NOMO-1 (cell line): ENCODE measurements at regions not wholly inside any gene's neighbourhood (a gene's known extent, or its start where the extent isn't known, plus 50 kb on each side); places are given as distances from the start of the nearest gene placed in this dataset.

Experiments
- DNase-seq, 2 experiments: peaks; one replicate each; lab custom pipeline; 2025; ENCODE audit not compliant: unreplicated experiment in 2 of 2; lab: John Stamatoyannopoulos, UW

DNA sequence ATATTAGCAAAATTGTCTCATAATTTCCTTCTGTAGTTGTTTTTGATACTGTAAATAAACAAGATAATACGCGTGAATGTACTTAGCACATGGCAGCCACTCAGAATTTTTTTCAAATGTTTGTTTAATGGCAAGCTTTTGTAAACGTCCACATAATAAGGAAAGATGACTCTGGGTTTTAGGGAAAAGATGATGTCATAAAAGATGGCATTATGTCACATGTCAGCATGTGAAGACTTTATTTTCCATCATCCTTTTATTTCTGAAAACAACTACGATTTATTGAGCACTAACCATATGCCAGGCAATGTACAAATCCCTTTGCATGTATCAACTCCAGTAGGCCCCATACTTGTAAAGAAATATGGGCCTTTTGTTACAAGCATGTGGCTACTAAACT, 139.9 kb downstream of the C11orf91 start:
- DNase-seq, result no peak

GRCh38 chr11:33559567-33559966, 141.1 kb downstream of the C11orf91 start:
- DNase-seq, result no peak

GRCh38 chr11:33558097-33558496, 142.5 kb downstream of the C11orf91 start:
- no peak for DNase-seq

GRCh38 chr11:33557201-33557600, 143.4 kb downstream of the C11orf91 start:
- DNase-seq, result no peak

DNA sequence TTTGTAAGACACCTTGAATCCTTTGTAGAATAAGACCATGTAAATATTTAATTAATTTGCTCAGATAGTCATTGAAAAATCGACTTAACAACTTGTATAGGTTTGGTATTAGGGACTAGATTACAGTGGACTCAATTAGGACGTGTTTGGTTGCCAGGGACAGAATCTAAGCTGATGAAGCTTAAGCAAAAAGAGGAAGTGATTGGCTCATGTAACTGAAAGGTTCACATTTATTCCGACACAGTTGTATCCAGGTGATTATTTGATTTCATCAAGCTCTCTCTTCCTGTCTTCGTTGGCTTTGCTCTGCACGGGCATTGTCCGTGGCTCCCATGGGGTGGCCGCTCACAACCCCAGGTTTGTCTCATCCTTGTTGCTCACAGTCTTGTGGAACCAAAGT, 146.4 kb downstream of the C11orf91 start:
- peak in 1 of 2 experiments; percentile 3 for DNase-seq

GRCh38 chr11:33553486-33553885, 147.1 kb downstream of the C11orf91 start:
- DNase-seq, result no peak

- no peak for DNase-seq
Measured at GRCh38 chr11:33552756-33553155, 147.9 kb downstream of the C11orf91 start.

DNA sequence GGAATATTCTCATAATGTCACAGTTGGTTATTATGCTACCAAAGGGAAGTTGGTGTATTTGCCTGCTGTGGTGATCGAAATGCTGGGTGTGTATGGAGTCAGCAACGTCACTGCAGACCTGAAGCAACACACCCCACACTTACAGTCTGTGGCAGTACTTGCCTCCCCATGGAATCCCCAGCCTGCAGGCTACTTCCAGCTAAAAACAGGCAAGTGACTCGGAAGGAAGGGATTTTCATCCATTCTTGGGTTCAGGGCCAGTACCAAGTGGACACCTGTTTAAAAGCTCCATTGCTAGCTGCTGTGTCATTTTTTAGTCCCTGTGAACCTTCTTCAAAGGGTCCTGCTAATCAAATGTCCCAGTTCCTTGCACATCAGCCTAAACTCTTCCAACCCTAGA, 149.6 kb downstream of the C11orf91 start:
- no peak for DNase-seq

DNA sequence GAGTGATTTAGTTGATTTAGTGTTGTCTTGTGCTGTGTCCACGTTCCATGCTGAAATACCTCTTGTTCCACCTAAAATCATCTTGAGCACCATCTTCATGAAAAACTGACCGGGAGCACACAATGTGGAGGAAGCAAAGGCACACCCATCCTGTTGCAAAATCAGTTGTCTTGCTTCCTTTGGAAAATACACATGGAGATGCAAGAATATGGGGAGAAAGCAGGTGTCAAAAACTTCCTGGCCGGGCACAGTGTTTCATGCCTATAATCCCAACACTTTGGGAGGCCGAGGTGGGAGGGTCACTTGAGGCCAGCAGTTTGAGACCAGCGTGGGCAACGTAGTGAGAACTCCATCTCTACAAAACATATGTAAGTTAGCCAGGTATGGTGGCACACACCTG, 151.1 kb downstream of the C11orf91 start:
- no peak for DNase-seq

DNA sequence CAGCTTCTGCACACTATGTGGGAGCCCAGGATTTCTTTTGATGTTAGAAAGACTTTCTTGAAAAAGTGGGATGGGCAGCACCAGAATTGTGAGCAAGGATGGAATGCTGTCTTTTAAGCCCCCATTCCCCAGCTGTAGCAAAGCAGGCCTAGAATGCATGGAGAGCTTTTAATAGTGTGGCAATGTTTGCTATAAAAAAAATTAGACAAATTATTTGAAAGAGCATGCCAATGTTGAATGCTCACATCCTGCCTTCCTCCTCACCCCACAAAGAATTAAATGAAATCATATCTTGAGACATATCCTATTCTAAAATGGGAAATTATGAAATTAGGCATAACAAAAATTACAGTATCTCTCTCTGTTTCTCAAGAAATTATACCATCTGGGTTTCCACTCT, 154.7 kb downstream of the C11orf91 start:
- DNase-seq, result no peak

- no peak for DNase-seq
Measured at GRCh38 chr11:33544593-33545373, 155.8 kb downstream of the C11orf91 start.

GRCh38 chr11:33543823-33544222, 156.8 kb downstream of the C11orf91 start:
- no peak for DNase-seq

DNA sequence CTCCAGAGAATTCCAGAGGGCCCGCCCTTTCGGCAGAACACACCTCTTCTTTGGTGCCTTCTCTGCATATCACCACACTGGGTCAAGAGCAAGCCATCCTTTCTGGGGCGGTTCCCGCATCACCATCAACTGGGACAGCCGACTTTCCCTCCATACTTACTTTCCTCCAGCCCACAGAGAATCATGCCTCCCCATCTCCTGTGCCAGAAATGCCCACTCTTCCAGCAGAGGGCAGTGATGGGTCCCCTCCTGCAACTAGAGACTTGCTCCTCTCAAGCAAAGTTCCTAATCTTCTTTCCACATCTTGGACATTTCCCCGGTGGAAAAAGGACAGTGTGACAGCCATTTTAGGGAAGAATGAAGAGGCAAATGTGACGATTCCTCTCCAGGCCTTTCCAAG, 157.7 kb downstream of the C11orf91 start:
- DNase-seq, result peak in 1 of 2 experiments; percentile 9

DNA sequence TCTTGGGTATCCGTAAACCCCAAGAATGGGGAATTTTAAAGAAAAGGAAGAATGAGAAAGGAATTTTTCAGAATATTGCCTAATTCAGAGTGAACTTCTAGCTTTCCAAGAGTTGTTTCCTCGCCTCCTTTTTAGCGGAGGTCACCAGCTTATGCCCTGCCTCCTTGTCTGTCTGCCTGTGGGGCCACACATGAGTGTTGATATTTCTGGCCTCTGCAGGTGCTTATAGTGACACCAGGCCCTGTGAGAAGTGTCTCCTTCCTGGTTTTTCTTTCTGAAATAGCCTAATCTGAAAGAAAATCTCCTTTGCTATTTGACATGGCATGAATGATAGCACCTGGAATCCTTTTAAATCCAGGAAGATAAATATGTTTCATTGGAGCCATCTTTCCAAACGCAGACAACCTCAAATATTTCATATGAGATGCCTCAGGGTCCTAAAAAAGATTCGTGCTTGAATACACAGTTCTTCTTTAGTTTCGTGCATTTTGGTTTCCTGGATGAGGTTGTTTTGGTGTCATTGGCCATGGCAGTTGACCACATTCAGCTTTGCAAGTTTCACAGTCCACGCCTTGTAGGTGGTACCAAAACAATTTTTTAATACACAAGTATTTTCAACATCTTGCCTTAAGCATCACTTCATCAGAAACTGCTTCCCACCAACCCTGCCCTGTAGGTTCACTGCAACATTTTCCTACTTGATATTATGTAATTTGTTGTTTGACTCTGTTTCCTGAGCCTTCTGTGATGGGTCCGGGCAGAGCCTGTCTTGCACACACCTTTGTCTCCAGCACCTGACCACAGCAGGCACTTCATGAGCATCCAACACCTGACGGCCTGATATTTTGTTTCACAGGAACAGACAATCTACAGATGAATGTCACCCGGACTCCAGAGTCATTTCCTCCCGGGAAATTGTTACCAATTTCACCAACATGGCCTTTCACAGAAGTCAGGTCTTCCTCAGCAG, 159.4 kb downstream of the C11orf91 start:
- no peak for DNase-seq

GRCh38 chr11:33540427-33540826, 160.2 kb downstream of the C11orf91 start:
- DNase-seq, result no peak

DNA sequence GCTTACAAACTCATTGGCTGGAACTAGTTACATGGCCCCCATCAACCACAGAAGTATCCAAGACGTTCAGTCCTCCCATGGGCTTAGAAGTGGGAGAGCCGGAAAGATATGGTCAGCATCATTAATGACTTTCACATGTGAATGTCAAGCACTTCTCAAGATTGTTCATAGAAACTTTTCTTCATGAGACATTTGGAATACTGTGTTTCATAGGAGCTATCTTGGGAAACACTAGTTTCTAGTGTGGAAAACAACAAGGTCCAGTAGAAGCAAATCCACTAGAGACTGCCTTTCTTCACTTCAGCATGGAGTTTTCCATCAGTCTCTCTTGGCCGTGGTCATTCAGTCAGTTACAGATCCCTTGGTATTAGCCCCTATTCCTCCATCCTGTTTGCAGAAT, 160.9 kb downstream of the C11orf91 start:
- DNase-seq, result no peak

GRCh38 chr11:33538726-33539125, 161.9 kb downstream of the C11orf91 start:
- no peak for DNase-seq

- no peak for DNase-seq
Measured at GRCh38 chr11:33536178-33536577, 164.4 kb downstream of the C11orf91 start.

DNA sequence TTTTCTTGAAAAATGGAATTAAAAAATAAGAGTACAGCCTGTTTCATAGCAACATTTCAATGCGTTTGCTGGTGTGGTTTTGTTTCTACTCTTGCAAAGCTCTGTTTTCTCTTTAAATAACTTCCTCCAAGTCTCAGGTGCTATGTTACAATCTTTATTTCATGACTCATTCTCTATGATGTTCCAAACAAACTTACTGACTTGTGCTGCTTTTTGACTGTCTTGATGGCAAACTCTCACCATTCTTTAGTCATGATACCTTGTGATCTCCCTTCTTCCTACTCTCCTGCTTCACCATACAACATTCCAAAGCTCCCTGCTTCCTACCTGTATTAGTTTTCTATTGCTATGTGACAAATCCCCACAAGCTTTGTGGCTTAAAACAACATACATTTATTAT, 166.1 kb downstream of the C11orf91 start:
- DNase-seq, result no peak

DNA sequence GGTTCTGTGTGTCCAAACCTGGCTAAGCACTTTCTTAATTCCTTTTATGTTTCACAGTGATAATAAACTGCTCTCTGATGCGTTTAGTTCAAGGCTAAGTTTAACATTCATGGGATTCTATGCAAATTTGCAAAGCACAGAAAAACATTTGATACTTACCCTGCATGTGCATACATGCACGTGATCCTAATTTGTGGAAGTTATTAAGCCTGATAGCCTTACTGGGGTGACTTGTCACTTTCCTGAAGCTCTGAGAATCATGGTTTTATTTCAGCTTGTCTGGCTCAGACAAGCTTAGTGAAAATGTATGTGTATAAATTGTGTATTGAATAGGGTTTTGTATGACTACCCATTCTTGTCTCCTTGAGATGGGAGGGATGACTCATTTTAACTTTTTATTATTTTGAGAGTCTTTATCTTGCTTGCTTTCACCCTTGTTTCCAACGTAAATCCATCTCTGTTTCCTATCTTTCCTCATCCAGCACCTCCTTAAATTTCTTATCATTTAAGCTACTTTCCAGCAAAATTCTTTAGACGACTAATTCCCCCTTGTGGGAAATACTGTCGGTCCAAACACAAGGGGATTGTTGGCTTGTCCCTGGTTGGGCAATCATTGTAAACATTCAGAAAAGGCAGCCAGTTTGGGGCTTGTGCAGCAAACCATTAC, 167.1 kb downstream of the C11orf91 start:
- DNase-seq, result no peak

GRCh38 chr11:33532720-33533385, 167.8 kb downstream of the C11orf91 start:
- DNase-seq, result no peak
